NCI-H69 (cell line): ENCODE measurements at regions not wholly inside any gene's neighbourhood (a gene's known extent, or its start where the extent isn't known, plus 50 kb on each side); places are given as distances from the start of the nearest gene placed in this dataset.

Experiments used
- DNase-seq: peaks from one replicate; lab custom pipeline; 2025; lab: John Stamatoyannopoulos, UW

DNA sequence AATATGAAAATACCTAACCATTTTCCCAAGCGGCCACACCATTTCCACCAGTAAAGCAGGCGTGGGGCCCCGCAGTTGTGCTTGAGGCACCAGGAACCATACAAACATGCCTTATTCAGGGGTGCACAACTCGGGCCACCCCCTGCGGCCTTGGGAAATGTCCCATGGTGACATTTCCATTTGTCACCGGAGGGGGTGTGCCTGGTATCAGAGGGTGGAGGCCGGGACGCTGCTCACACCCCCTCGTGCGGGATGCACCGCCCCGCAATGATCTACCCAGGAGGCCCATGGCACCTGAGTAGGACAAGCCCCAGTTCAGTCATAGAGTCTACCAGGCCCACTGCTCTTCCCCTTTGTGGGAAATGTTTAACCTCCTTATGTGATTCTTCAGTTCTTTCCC lies 218.8 kb downstream of the TEX29 start:
- no peak for DNase-seq

DNA sequence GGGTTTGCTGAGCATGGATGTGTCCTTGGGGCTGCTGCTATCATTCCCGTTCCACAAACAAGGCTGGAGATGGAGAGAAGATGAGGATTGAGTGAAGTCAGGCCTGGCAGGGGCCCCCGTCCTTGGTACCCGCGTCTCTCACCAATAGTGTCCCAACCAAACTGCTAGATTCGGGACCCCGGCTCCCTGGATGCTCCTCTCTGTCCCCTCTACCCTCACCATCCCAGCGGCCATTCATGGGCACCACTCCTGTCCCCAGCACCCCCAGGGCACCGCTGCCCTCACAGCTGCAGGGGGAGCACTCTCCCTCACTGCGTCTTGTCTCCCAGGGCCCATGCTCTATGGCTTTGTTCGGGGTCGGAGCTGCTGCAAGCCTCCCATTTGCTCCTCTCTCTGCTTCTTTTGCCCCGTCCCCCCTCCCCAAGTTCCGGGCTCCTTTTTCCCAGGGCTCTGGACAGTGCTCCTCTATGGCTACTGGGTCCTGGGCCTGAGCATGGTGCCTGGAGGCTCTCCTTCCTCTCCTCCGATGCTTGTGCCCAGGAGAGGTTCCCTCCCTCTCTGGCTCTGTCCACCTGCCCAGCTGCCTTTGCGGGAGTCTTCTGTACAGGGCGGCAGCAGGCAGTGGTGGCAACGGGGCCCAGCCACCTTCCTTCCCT lies 219.5 kb downstream of the TEX29 start:
- DNase-seq: peak; percentile 29

DNA sequence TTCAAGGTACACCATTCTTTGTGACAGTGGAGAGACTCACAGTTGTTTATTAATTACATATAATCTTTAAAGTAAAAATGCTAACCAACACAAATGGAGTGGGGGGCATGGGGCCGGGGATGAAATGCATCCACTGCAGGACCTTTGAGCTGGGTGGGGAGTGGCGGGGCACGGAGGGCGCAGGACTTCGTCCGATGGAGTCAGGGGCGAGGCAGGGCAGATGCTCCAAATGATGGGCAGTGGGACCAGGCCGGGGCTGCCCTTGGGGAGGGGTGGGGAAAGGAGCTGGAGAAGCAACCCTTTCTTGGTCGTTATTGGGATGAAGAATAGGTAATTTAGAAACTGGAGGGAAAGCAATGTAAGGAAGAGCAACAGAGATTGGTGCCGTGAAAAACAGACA lies 220.0 kb downstream of the TEX29 start:
- no peak for DNase-seq

DNA sequence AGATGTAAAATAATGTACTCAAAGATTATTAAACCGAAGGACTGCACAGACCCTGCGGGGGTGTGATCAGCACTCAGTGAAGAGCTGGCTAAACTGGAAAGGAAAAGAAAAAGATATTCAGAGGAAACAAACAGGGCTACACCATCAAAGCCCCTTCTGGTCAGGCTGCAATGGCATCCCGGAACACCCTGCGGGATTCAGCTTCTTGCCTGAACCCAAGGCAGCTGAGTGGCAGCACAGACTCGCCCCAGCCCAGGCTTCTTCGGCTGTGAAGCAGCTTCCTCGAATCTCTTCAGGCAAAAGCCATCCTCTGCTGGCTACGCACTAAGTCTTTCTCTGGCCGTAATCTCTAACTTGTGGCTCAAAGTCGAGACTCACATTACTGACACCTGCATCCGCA lies 220.9 kb downstream of the TEX29 start:
- DNase-seq: no peak

DNA sequence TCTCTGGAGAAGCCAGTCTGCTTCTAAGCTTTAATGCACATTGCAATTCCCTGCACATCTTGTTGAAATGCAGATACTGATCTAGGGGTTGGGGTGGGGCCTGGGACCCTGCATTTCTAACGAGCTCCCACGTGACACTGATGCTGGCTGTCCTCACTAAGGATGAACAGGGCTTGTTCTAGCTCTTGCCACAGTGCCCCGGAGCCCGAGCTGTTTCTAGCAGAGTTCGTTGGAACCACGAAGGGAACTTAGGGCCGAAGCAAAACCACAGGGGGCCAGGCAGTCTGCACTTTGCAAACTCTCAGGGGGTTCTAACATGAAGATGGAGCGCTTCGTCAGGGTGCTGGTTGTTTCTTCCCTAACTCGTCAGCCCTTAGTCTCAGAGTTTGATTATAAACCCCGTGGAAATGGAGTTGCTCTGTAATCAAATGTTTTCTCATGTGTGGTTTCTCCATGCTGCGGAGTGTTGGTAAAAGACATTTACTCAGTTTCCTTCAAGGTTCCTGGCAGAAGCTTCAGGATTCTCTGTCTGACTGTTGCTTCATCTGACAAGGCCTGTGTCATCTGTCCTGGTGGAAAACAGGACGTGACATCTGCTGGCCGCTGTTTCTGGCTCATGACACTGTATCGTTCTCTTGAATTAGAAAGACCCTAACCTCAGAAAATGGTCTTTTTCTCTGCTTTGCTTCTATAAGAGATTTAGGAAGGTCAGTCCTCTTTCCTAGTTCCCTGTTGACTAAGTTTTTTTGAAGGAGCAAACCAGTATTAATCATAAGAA lies 221.5 kb downstream of the TEX29 start:
- DNase-seq: no peak

DNA sequence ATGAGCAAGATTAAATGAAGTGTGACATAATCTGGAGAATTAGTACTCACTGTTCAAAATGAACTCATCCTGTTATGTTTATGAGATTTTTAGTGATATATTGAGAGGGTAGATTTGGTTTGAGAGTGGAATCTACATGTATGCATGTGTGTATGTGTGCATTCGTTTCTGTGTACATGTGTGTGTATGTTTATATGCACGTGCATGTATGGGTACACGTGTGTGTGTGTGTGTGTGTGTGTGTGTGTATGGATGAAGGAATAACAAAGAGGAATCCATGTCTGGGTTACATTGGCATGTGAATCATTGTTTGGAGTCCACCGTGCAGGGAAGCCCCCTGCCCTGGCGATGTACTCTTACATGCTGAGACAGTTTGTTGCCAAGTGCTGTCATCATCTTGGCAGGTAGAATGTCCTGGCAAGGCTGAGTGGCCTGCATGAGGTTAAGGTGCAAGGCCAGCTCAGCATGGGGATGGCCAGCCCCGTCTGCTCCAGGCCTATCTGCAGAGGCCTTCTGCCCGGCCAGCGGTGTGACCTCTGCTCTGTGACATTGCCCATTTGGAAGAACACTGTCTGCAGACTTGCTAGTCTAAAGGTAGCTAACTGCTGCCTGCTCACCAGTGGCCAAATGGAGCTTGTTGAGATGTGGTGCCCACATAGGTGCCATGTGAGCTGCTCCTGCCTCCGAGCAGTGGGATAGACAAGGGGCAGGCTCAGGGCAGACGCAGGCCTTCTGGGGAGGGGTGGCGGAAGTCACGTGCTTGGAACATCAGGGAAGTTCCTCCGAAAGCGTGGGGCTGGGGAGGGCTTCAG lies 222.3 kb downstream of the TEX29 start:
- no peak for DNase-seq

DNA sequence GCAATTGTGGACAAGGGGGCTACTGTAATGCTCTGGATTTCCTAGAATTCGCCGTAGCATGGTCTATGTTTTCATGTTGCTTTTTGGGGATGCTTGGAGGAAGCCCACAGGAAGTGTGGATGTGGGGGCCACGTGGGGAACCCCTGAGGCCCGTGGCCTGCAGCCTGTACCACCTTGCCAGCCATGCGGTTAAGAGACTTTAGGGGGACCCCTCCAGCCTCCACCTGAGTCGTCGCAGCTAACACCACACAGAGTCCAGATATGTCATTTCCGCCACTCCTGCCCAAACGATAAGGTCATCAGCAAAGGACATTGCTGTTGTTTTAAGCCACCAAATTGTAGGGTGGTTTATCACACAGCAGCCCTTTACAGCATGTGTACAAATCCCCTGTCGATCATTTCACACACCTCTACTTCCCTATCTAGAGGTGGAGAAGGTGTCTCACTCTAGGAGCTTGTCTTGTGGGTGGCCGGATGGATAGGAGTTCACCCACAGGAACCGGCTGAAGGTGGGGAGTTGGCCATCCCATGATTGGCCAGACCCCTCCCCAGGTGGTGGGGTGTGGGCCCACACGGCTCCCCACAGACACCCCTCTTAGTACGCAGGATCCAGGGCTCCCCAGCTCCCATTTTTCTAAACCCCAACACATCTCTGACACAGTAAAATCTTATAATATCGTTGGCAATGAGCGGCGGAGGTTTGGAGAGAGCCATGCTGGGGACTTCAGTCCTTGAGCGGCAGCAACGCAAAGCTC lies 226.7 kb downstream of the TEX29 start:
- no peak for DNase-seq

DNA sequence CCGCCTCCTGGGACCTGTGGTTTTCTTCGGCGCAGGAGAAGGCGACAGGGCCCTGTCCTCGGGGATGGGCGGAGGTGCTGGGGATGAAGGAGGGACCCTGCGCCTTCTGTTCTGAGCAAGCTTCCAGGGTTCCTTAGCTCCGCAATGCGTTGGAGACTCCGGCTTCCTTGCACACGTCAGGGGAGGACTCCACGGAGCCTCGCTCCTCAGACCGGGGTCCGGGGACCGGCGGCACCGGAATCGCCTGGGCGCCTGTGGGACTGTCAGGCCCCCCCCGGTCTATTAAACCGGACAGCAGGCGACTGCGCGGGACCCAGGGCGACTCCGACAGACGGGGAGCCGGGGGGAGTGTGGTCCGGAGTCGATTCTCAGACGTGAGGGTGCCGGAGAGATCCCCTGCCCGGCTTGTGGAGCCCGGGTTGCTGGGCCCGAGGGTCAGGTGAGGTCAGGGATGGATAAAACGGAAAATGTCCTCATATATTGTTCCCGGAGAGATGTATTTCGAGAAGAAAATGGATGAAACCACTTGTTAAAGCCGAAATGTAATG lies 227.4 kb downstream of the TEX29 start:
- DNase-seq: no peak

DNA sequence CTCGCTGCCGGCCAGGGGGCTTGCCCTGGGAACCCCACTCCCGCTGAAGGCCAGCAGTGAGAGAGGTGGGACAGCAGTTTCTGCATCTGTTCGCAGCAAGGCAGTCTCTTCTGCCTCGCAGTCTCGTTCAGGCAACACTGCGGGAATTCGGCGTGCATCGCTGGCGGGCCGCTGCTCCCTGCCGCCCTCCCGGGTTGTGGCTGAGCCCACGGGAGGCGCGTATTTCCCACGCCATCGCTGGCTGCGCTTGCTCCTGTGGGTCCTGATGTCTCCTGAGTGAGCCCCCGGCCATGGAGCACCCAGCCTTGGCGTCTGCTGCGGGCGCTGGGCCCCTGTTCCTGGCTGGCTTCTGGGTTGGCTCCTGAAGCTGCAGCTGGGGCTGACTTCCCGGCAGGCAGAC lies 227.9 kb downstream of the TEX29 start:
- no peak for DNase-seq

DNA sequence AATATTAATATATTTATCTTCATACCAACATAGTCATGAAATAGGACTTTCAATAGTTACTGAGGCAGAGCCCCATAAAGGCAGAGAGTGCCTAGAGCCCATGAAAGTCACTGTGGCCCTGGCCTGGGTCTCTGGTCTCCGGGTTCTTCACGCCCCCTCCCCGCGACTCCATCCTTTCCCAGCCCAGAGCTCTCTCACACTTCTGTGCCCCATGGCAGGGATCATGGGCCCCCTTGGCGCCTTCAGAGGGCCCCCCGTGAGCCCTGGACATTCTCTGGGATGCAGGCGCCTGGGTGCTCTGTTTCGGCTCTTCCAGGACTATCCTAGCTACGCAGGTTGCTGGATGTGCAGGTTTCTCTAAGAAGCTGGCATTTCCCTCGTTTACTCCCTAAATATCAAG lies 228.4 kb downstream of the TEX29 start:
- no peak for DNase-seq

DNA sequence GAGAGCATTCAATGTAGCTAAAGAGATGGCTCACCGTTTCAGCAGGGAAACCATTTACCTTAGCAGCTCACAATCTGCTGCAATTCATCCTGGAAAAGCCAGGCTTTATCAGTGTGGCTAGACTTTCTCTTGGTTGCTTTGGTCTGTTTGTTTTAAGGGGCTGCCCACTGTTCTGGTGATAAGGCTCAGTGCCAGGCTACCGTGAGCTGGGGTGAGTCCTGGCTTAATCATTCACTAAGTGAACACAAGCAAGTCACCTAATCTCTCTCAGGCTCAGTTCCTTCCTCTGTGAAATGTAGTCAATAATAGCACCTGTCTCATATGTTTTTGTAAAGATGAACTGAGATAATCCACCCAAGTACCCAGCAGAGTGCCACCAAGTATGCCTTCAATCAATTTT lies 229.0 kb downstream of the TEX29 start:
- DNase-seq: no peak

DNA sequence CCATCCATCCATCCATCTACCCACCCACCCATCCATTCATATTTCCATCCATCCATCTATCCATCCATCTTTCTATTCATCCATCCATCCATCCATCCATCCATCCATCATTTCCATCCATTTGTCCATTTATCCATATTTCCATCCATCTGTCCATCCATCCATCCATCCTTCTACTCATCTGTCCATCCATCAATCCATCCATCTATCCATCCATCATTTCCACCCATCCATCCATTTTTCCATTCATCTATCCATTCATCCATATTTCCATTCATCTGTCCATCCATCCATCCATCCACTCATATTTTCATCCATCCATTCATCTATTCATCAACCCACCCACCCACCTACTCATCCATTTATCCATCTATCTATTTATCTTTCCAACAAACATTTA lies 229.6 kb downstream of the TEX29 start:
- DNase-seq: no peak

DNA sequence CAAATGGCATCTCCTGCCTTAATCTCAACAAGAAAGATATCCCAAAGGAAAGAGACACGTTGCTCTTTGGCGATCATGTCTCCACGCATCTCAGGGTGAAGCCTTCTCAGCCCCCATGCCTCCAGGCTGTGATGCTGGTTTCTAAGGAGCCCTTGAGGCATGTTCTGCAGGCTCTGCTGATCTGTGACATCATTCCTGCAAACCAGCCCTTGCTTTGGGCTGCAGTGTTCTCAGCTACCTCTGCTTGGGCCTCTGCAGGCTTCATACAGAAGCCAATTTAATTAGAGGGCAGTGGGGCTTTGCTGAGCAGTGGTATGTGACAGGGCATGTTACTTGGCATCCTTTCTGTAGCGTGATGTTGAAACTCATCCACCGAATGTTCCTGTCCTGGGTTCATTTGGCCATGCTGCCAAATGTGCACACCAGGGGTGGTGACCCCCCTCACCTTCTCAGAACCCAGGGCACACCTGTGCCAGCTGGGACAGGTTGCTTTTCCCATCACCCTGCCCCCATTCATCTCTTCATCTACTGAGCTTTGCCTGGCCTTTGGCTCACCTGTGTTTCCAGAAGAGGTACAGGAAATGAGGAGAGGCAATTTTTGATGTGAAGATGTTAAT lies 230.9 kb downstream of the TEX29 start:
- no peak for DNase-seq

DNA sequence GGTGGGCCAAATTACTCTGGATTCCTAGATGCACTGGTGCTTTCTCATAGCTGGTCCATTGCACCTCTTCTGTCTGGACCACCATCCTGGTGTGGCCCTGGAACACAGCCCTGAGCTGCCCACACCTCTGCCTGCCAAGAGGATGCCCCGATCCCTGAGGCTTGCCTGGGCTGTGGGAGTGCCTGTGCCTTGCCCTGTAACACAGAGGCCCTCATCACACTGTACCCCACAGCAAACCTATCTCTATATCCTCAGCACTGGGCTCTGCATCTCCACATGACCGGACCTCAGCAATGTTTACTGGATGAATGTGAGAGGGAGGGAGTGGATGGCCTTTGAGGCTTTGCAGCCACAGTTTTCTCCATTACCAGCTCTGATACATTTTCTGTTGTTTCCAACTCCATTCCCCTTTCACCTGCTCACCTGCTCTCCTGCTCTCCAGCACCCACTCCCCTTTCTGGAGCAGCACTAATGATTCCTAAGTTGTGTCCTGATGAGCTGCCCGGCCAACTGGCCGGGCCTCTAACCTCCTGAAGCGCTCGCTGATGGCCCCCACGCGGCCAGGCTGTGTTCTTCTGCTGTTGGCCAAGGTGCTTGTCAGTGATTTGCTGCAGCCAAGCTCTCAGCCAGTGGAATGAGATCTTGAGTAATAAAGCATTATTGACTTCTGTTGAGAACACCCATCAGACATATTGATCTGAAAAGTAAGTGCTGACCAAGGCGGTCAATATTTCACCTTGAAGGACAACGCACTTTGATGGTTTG lies 232.6 kb downstream of the TEX29 start:
- no peak for DNase-seq

DNA sequence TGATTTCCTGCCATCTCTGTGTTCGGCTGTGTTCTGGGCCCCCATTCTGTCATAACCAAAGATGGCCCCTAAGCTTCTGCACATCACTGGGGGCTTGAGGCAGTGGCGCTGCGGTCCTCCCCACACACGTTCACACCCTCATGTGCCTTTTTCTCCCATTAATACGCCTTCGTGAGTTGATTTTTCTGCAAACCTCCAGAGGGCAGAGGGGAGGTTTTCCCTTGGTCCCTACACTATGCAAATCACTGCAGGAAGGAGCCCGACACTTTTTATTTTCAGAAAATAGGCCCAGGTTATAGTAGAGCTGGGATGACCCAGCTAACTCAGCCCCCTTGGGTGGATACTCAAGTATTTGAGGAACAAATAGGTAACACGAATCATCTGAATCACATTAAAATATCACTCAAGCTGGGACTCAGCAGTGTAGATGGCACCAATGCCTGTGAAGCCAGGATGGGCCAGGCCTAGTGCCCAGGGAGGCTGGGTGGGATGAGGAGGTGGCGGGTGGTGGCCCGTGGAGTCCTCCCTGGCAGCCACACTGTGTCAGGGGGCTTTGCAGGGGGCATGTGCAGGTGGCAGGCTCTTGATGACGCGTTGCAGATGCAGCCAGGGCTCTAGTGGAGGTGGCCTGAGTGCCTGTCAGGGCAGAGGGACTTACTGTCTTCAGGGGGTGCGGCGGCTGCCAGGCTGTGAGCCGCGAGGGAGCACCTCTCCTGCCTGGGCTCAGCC lies 234.3 kb downstream of the TEX29 start:
- DNase-seq: no peak

DNA sequence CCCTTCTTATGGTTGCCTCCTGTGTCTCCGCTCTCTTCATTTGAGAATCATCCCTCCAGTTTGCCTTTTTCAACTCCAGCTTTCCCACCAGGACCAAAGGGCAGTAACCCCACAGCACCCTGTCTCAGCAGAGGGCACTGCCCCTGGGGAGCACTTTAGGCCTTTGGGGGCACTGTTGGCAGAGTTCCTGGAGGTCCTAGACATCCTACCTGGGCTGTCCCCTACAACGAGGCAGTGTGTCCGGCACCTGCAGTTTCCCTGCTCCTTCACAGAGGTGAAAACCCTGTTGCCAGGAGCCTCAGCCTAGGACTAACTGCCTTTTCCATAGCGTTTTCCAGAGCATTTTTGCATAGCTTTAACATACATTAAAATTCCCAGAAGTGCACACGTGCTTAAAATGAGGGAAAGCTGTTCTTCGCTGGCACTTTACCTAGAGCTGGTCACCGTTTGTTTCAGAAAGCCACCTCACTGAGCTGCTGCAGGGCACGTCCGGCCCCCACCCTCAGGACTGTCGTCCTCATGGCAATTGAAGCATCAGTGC lies 234.9 kb downstream of the TEX29 start:
- DNase-seq: no peak

DNA sequence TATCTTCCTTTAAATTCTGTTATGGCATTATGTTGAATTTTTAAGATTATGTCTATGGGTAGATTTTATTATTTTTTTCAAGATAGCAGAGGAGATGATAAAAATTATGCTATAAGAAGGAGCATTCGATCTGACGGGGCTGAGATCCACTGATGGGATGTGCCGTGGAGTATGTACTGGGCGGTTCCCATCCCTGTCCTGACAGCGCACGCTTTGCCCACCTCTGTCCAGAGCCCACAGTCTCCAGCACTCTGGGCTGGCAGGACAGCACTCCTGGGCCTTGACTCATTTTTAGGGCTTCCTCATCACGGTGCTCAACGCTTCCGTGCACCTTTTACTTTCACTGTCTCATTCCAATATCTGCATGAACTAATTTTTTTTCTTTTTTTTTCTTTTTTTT lies 235.5 kb downstream of the TEX29 start:
- DNase-seq: no peak

DNA sequence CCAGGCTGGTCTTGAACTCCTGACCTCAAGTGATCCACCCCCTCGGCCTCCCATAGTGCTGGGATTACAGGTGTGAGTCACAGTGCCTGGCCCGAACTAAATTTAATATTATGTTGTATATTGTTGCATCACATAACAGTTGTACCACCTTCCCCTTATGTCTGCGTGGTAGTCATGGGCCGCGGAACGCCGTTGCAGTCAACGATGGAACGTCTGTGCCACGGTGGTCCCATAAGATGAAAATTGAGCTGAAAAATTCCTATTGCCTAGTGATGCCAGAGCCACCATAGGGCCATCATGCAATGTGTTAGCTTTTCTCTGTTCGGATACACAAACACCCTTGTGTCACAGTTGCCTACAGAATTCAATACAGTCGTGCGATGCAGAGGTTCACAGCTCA lies 236.1 kb downstream of the TEX29 start:
- DNase-seq: no peak

DNA sequence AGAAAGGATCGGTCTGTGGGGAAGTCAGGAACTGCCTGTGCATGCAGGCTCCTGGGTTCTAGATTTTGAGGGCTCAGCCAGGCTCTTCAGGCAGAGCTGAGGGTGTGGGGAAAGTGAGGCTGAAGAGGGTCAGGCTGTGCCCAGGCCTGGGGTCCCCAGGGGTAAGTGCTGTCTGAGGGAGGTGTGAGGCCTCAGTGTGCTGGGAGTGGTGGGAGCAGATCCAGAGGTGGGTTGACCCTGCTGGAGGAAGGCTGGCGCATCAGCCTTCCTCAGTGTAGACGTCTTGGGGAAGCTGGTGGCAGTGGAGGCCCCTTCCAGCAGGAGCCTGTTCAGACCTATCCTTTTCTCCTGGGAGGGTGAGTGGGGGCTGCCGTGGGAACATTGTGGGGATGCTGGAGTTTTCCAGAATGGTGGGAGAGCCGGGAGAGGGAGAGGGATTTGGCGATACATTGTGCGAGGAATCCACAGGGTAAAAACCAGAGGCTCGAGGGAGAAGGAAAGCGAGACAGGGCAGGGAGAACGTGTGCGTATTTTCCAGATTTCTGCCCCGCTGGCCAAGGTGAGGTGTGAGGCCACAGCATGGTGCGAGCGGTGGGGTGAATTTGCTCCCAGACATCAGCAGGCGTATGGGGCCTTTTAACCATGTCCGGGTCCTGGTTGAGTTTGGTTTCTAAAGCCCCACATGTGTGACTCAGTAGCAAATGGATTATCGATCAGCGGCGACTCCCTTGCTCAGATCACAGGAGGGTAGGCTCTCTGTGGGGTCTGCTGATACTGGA lies 237.7 kb downstream of the TEX29 start:
- no peak for DNase-seq
